AG10803 (cell line): ENCODE measurements at regions not wholly inside any gene's neighbourhood (a gene's known extent, or its start where the extent isn't known, plus 50 kb on each side); places are given as distances from the start of the nearest gene placed in this dataset.

ENCODE experiments used
- DNase-seq: peaks from one replicate; pipeline ENCODE4 v3.0.0; 2010; ENCODE audit warnings: low read depth
- H3K4me3 ChIP-seq: 2 replicates; pipeline ENCODE4 v1.5.1; 2011; ENCODE audit warnings: mild to moderate bottlenecking, low read length, control low read depth
- CTCF ChIP-seq: conservative IDR thresholded peaks from 2 replicates; pipeline ENCODE4 v1.5.1; 2011; ENCODE audit warnings: mild to moderate bottlenecking, low read length, control low read depth, inconsistent platforms

GRCh38 chr2:7109533-7109885 is 192.3 kb downstream of the RNF144A start:
- no peak for DNase-seq
- TF ChIP-seq CTCF: no peak
- no peak overlapping the region for H3K4me3 ChIP-seq

- no peak overlapping the region for H3K4me3 ChIP-seq
- peak; percentile 18; the same call in 1 of the 2 replicates for TF ChIP-seq CTCF
- DNase-seq: no peak
Measured at GRCh38 chr2:7111626-7112025, 194.4 kb downstream of the RNF144A start.

- H3K4me3 ChIP-seq: no peak overlapping the region
- no peak for TF ChIP-seq CTCF
- DNase-seq: no peak
Measured at GRCh38 chr2:7115364-7115763, 198.2 kb downstream of the RNF144A start.

- DNase-seq: no peak
- no peak overlapping the region for H3K4me3 ChIP-seq
- no peak for TF ChIP-seq CTCF
Measured at GRCh38 chr2:7115906-7116305, 198.7 kb downstream of the RNF144A start.

- TF ChIP-seq CTCF: no peak
- H3K4me3 ChIP-seq: no peak overlapping the region
- no peak for DNase-seq
Measured at GRCh38 chr2:7116511-7116910, 199.3 kb downstream of the RNF144A start.

GRCh38 chr2:7117076-7117475 is 199.9 kb downstream of the RNF144A start:
- no peak for TF ChIP-seq CTCF
- no peak overlapping the region for H3K4me3 ChIP-seq
- no peak for DNase-seq

GRCh38 chr2:7118606-7119131 is 201.5 kb downstream of the RNF144A start:
- H3K4me3 ChIP-seq: no peak overlapping the region
- DNase-seq: no peak
- no peak for TF ChIP-seq CTCF
